H1 (cell line): ENCODE measurements at regions not wholly inside any gene's neighbourhood (a gene's known extent, or its start where the extent isn't known, plus 50 kb on each side); places are given as distances from the start of the nearest gene placed in this dataset.

Source experiments
- CEBPB ChIP-seq: IDR thresholded peaks from 2 replicates; pipeline ENCODE4 v1.6.1; 2012; ENCODE audit warnings: low read depth, low read length
- CHD7 ChIP-seq: fragments of 300-600 bp; sonication (generic); IDR thresholded peaks from 2 replicates; pipeline ENCODE4 v1.7.1; 2012; ENCODE audit warnings: low read length, moderate library complexity, mild to moderate bottlenecking, inconsistent platforms; ENCODE audit not compliant: insufficient replicate concordance
- CREB1 ChIP-seq: IDR thresholded peaks from 2 replicates; pipeline ENCODE4 v1.6.1; 2012; ENCODE audit warnings: inconsistent platforms
- E2F6 ChIP-seq: IDR thresholded peaks from 2 replicates; pipeline ENCODE4 v1.6.1; 2012; ENCODE audit warnings: inconsistent platforms
- JUND ChIP-seq: IDR thresholded peaks from 2 replicates; pipeline ENCODE4 v1.6.1; 2011; ENCODE audit warnings: mild to moderate bottlenecking, improper control_type of control experiment, low read length
- MAX ChIP-seq: IDR thresholded peaks from 2 replicates; pipeline ENCODE4 v1.6.1; 2012; ENCODE audit warnings: inconsistent platforms
- POLR2AphosphoS5 ChIP-seq: IDR thresholded peaks from 2 replicates; pipeline ENCODE4 v1.6.1; 2011; ENCODE audit warnings: low read depth, low read length
- RNF2 ChIP-seq: fragments of 200-900, 300-1000 bp; sonication (generic); IDR thresholded peaks from 2 replicates; pipeline ENCODE4 v1.7.1; 2016; ENCODE audit warnings: borderline replicate concordance, low read depth, mild to moderate bottlenecking, antibody characterized with exemption, low read length; ENCODE audit not compliant: poor library complexity, severe bottlenecking; ENCODE audit errors: missing control alignments
- SP1 ChIP-seq: IDR thresholded peaks from 2 replicates; pipeline ENCODE4 v1.6.1; 2011; ENCODE audit warnings: low read depth, low read length
- USF2 ChIP-seq: IDR thresholded peaks from 2 replicates; pipeline ENCODE4 v1.6.1; 2011; ENCODE audit warnings: low read length, improper control_type of control experiment

- TF ChIP-seq CHD7 (no peak), POLR2AphosphoS5 (no peak), JUND (no peak), RNF2 (no peak), MAX (no peak), CEBPB (no peak), CREB1 (no peak), USF2 (no peak), E2F6 (no peak), SP1 (no peak)
Measured at GRCh38 chr4:124529131-124529530, 183.4 kb downstream of the ANKRD50 start (continued).
